ENCODE measurements at regions not wholly inside any gene's neighbourhood (a gene's known extent, or its start where the extent isn't known, plus 50 kb on each side); places are given as distances from the start of the nearest gene placed in this dataset.
"Not testable (repeated sequence)": the region's sequence is repeated elsewhere in the genome, so short reads cannot be mapped to it uniquely, and the experiment has no call there.

DNA sequence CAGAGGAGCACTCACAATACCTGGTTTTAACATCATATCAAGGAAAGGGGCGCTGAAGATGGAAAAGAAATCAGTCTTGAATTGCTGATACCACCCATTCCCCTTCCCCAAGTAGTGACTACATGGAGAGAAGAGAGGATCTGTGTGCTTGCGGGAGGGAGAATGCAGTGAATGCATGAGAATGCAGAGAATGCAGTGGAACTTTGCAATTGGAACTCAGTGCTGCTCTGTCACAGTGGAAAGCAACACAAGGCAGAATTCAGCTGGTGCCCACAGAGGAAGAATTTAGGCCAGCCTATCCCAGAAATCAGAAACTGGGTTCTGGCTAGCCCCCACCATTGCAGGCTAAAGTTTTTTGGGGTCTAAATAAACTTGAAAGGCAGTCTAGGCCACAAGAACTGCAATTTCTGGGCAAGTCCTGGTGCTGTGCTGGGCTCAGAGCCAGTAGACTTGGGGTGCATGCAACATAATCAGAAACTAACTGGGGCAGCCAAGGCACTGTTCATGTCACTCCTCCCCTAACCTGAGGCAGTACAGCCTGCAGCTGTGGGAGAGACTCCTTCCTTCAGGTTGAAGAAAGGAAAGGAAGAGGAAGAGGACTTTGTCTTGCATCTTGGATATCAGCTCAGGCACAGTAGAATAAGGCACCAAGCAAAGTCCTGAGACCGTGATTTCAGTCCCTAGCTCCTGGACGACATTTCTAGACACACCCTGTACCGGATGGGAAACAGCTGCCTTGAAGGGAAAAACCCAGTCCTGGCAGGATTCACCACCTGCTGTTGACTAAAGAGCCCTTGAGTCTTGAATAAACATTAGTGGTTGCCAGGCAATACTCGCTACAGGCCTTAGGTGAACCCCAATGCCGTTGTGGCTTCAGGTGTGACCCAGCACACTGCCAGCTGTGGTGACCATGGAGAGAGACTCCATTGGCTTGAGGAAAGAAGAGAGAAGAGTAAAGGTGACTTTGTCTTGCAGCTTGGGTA, 329.3 kb downstream of the TBL1XR1 start:
- no peak for DNase-seq

DNA sequence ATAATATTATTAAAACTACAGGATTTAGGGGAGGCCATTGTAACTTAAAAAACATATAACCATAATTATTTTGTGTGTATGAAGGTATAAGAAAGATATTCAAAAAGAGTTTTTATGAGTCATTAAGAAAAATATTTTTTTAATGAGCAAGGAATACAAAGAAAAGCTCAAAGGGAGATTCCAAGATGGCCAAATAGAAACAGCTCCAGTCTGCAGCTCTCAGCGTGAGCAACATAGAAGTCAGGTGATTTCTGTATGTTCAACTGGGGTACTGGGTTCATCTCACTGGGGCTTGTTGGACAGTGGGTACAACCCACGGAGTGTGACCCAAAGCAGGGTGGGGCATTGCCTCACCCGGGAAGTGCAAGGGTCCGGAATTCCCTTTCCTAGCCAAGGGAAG, 336.1 kb downstream of the TBL1XR1 start:
- no peak for DNase-seq

DNA sequence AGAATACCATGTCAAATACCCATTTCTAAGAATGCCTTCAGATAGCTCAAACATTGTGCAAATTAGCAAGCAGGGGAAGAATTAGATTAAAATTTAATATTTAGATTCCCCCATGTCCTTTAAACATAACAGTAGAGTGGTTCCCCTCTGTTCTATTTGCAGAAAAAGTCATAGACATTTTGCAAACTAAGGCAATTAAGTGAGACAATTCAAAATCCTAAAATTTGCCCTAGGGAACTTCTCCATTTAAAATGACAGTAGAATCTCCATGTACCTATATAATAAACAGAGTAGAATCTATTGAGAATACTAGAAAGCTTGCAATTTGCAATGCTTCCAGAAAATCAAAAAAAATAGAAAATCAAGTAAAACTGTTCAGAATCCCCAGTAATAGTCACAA, 340.6 kb downstream of the TBL1XR1 start:
- no peak for DNase-seq

DNA sequence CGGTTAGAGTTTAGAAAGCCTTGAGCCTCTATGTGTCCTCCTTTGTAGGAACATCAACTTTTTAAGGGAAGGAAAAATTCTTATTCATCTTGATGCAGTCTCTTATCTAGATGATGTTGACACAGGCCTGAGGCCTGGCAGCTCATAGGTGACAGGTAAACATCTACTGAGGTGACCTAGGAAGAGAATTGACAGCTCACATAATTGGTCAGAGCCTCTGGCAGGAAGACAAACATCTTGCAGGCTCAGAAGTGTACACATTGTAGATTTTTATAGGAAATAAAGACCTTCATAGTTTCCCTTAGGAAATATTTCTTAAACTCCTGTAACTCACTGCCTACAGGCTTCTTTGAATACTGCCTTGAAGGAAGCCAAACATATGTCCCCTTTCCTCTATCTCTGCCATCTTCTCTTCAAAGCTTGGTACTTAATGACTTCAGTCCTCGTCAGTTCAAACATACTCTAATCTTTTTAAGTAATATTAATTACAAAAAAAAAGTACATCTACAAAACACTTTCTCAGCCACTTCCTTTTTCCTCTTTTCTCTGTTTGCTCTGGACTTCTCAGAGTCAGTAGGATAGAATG, 341.3 kb downstream of the TBL1XR1 start:
- no peak for DNase-seq

DNA sequence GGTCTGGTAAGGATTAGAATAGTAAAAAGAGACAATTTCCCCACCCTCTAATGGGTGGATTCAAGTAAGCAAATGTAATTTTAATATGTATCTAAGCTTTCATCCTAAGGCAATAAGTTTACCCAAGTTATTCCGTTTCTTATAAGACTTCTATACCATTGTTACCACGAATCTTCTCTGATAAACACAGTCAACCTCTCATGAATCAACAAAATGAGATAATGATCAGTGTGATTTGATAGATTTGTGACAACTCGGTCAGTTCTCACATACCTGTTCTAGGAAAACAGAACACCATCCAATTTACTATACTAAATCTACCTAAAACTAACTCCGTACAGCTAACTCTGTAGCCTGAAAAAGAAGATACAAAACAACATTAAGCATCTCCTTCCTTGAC, 342.1 kb downstream of the TBL1XR1 start:
- no peak for DNase-seq

DNA sequence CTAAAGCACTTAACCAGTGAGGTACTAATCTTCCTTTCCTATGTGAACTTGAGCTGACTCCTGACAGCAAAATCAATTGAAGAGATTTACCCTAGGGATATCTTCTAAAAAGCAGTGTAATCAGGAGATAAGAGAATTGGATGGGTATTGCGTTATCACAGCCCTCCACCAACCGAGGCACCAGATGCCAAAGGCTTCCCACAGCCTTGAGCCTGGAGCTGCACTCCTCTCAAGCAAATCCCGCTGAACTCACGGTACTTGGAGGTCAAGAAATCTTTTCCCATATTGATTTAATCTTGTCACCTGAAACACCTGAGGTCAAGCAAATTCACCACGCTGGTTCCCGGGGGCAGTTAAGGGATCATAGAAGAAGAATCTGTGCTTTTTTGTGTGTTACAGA, 346.8 kb downstream of the TBL1XR1 start:
- no peak for DNase-seq

DNA sequence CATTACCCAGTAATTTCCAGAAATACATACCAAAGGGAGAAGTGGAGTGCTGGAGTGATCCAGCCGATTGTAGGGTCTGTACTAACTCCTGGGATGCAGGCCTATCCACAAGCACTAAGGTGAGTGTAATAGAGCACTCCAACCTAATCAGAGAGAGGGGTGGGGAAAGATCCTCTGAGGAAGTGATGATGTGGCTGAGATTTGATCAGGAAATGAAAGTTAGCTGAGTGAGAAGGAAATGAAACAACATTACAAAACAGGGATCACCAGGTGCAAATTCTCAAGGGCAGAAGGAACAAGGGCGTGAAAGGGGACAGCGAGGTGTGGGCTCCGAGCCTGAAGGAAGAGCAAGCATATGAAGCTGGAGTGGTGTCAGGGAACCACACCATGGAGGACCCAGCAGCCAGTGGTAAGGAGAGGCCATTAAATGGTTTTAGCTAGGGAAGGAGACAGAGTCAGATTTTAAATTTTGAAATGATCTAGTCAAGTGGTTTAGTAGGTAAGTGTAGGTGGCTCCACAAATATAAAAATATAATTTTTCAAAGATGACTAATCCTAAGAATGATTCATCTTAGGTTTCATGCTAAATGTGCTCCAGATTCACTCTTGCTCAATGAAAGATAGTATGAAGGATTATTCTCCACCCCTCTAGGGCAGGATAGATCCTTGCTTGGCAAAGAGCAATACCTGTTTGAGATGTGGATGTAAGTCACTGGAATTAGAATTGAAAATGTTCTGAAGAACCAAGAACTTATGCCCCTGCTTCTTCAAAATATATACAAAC, 348.7 kb downstream of the TBL1XR1 start:
- DNase-seq: no peak

DNA sequence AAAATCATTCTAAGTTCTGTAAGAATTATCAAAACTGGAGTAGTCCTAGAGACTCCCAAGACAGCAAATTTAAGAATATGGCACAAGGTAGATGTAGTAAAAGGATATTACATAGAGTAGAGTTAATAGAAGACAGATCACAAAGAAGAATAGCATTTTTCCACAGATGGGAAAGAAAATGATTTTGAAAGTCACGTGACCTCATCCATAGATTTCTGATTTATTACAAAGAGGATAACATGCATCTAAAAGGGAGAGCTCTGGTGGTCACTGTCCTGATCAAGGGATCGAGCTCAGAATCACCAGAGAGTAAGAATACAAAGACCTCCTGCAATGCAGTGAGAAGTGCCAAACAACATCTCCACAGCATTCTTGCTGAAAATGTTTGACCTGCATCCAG, 354.4 kb downstream of the TBL1XR1 start:
- no peak for DNase-seq

DNA sequence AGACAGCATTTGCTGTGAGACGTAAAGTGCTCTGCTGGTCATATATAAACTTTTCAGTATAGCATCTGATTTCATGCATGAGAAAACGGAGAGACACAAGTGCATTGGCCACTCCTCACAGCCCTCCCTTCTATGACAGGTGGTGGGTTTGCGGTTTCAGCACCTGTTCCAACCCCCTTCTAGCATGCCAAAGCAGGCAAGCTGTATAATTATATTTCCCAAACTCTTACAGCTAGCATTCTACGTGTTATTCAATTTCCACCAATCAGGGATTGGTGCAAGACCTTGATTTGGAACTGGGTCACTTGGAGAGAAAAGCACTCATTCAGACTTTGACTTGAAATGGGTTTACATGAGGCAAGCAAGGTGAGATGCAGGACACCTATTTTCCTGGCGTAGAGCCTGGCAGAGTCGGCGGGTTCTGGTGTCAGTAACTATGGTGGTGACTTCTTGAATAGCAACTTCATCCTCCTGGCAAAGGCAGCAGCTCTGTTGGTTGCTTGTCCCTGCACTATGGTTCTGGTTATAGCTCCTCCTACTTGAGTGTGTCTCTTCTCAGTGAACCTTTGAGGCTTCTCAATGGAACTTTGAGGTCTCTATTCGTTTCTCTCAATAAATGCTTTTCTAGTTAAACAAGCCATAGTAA, 356.5 kb downstream of the TBL1XR1 start:
- no peak for DNase-seq

DNA sequence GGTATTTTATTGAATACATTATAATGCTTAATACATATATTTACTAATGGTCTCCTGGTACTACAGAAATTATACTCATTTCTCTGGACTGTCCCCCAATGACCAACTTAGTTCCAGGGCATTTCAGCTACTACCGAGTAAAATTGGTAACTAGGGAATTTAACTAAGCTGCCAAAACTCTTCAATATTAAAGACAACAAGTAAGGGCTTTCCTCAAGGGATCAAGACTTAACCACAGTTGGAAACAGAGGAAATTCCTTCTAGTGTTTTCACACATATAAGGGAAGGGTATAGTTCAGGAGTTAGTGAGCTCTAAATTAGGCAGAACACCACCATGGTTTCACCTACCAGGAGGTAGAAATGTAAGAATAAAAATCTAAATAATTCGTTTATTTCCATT, 357.4 kb downstream of the TBL1XR1 start:
- no peak for DNase-seq

DNA sequence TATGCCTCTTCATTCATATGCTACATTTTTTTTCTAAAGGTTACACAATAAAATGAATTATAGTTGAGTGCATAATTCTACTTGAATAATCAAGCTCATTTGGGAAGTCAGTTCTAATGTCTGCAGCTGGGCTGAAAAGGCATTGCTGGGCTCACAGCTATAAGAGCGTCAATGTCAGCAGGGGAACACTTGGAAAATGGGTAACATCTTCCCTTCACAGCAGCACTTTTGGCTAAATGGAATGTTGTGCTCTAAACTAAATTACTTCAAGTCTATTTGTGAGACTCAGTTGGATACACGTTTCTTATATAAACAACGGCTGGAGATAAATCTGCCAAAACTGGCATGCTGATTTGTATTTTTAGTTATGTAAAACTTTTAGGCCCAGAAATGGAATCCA, 357.8 kb downstream of the TBL1XR1 start:
- no peak for DNase-seq

DNA sequence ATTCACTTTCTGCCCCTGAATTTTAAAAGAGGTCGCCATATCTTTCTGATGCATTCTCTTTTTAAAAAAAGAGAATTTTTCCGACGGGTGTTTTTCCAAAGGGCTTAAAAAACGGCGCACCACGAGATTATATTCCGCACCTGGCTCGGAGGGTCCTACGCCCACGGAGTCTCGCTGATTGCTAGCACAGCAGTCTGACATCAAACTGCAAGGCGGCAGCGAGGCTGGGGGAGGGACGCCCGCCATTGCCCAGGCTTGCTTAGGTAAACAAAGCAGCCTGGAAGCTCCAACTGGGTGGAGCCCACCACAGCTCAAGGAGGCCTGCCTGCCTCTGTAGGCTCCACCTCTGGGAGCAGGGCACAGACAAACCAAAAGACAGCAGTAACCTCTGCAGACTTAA, 370.0 kb downstream of the TBL1XR1 start:
- DNase-seq: not testable (repeated sequence)

DNA sequence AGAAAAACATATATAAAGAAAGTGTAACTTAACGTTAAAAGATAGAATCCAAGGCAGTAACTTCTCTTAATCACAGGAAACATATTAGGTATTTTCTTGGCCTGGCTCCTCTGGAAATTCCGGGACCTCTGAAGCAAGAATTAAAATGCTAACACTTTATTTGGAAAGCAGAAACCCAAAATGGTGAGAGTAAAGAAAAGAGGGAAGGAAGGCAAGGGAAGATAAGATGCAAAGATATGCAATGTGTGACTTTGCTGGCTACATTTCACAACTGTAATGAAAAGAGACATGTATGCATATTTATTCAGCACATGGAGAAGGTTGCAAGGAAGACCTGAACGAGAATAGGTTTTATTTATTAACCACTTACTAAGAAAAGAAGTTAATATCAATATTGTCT, 372.5 kb downstream of the TBL1XR1 start:
- no peak for DNase-seq

DNA sequence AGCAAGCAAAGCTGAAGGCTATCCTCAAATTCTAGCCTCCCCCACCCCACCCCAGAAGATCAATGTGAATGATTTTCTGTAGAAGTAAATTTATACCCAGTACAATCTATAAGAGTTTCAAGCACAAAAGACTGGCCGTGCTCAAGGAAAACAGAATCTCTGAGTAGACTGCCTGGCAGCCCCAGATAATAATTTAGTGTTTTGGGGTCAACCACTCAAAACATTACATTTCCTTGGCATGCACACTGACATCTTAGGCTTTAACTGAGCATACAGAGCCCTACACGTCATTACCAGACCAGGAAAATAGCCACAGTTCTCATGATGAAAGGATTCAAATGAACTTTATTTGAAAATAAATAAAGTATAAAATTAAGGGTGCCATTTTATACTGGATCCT, 376.5 kb downstream of the TBL1XR1 start:
- DNase-seq: no peak

DNA sequence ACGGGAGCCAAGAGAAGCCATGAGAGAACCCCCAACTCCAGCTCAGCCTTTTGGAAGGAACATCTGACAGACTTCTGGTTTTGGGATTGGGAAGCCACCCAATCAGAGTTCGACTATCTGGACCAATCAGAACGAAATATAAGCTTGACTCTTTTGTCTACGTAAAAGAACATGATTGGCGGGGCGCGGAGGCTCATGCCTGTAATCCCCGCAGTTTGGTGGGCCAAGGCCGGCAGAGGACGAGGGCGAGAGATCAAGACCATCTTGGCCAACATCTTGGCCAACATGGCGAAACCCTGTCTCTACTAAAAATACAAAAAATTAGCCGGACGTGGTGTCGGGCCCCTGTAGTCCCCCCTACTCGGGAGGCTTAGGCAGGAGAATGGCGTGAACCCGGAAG, 380.3 kb downstream of the TBL1XR1 start:
- no peak for DNase-seq

DNA sequence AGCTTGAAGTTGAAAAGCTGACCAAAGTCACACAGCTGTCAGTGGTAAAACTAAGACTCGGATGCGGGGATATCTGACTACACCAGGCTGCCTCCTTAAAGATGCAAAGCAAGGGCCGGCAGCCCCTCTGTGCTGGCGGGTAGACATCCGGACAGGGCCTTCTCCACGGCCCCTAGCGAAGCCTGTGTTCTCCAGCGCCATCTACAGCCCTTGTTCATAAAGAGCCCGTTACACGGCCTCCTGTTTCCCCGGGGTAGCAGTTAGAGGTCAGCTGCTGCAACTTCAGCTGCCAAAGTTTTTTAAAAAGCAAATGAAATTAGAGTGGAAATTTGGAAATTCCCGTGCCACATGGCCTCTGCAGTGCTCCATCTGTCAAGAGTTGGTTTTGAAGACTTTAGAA, 383.0 kb downstream of the TBL1XR1 start:
- DNase-seq: no peak

DNA sequence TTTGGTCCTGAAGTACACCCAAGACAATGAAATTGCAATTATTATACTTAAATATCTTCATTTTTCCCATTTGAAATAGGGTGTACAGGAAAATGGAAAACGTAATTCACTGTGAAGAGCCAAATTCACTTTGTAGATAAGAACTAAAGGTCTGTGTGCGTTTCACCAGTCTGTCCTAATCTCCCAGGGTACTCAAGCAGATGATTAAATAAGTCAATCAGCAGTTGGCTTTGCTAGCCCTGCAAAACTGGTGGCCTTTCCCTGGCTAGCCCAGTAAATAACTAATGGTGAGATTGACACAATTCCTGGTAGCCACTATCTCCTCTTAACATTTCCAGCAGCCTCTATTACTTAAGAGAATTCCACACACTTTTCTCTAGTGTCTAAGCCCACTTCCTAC, 389.3 kb downstream of the TBL1XR1 start:
- DNase-seq: no peak

DNA sequence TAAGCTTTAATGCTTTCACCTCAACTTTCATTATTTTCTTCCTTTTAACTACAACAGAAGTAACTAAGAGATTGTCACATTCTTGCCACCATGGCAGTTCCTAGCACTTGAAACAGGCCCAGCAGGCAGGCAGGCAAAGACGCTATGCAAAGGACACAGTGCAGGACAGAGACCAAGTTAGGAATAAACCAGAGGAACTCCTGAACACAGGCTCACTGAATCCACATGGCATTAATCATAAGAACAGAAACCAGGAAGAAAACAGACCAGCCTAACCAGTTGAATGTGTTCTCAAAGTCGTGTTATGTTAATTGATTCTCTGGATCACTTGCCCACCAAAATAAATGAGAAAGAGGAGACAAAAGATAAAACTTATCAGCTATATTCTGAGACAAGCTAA, 397.6 kb downstream of the TBL1XR1 start:
- no peak for DNase-seq

DNA sequence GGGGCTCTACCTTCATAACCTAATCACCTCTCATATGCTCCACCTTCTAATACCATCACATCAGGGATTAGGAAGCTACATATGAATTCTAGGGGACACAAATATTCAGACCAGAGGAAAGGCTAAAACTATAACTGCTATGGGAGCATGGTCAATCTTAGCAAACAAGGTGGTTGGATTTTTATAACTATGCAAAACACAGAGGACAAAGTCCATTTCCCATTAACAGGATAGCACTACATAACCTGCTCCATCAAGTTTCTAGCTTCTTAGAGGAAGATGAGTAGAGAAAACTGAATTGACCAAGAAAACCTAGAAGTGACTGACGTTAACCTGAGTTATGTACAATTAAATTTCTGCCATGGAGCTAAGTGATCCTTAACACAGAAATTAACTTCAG, 398.6 kb downstream of the TBL1XR1 start:
- DNase-seq: no peak

DNA sequence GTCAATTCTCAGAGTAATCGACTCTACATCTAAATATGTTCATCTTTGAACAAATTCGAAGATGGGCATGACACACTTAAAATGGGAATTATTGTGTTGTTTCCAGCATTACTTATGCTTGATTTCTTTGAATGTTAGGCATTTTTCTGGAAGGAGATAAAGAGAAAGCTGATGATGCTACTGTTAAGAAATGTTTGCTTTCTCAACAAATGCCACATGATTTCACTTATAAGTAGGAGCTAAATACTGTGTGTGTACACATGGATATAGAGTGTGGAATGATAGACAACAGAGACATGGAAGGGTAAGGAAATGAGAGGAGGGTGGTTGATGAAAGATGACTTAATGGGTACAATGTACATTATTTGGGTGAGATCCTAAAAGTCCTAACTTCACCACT, 400.9 kb downstream of the TBL1XR1 start:
- no peak for DNase-seq

DNA sequence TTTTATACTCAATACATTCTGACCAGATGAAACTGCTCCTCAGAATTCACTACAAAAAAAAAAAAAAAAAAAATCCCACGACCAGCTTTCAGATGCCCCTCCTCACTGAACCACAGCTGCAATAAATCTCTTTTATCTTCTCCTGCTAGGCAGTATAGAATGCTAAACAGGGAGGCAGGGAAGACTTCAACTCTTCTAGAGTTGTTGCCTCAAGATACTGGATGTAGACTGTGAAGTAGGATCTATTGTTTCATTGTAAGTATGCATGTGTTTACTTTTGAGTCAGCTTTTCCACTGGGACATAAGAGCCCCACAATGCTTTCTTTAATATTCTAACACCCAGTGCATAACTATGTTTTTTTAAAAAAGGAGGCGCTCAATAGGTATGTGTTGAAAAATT, 401.4 kb downstream of the TBL1XR1 start:
- no peak for DNase-seq

DNA sequence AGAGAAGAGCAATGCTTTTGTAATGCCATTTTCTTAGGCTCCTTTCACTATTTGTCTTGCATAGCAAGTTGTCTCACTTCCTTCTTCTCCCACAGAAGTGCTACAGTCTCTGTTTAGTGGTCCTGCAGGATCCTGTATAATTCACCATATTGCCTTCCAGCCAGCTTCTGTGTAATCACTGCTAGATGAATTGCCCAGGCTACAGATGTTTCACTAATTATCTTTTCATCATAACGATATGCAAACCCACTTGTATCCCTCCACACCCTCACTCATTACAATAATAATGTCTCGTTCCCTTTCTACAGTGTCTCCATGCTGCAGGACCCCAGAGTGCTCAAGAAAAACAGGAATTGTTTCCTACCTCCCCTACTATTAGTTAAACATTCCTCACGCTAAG, 402.9 kb downstream of the TBL1XR1 start:
- DNase-seq: no peak

DNA sequence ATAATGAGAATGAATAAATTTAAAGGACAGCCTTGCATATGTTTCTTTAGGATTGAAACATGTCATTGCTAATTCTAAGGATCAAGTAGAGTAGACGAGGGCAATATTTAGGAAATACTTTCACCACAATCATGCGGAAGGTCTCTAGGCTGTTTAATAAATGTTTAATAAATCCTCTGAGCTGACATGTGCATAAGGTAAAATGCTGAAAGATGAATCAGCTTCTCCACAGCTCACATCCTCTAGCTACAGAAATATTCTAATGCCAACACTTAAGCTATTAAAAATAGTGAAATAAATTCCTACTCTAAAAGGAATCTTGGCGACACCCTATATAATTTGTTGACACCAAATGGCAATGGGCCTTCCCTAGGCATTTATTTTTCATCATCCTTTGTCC, 407.3 kb downstream of the TBL1XR1 start:
- DNase-seq: no peak

All from T-helper 9 cell (primary cell).